WTC11 (cell line): ENCODE measurements at regions not wholly inside any gene's neighbourhood (a gene's known extent, or its start where the extent isn't known, plus 50 kb on each side); places are given as distances from the start of the nearest gene placed in this dataset.

ENCODE experiments used
- ATAC-seq: fragments of 200-7000 bp; cut with Tn5 transposase; 2 replicates; pipeline ENCODE4 v1.10.0; 2021; ENCODE audit warnings: mild to moderate bottlenecking, moderate library complexity
- CTCF ChIA-PET: fragments of 300-600 bp; sonication (Branson Sonifier 250); formaldehyde crosslinking; loops from one replicate; lab custom pipeline; 2021; ENCODE audit warnings: antibody characterized with exemption; lab: Charles Lee
- POLR2A ChIA-PET: fragments of 350-600 bp; sonication (Branson Sonifier 250); formaldehyde crosslinking; loops from one replicate; lab custom pipeline; 2021; ENCODE audit warnings: antibody characterized with exemption; lab: Charles Lee
- DNase-seq: peaks from one replicate; pipeline ENCODE4 v3.0.0; 2021; ENCODE audit warnings: low spot score
- H3K27ac Mint-ChIP-seq: 2 replicates; pipeline ENCODE4 v1.8.0; 2021; ENCODE audit warnings: mixed read lengths
- H3K27me3 Mint-ChIP-seq: 2 replicates; pipeline ENCODE4 v1.8.0; 2021; ENCODE audit warnings: low read depth, mild to moderate bottlenecking, moderate library complexity, mixed read lengths
- H3K36me3 Mint-ChIP-seq: 2 replicates; pipeline ENCODE4 v1.8.0; 2021; ENCODE audit warnings: mixed read lengths
- H3K4me1 Mint-ChIP-seq: 2 replicates; pipeline ENCODE4 v1.8.0; 2022; ENCODE audit warnings: mixed read lengths
- H3K4me3 Mint-ChIP-seq: 2 replicates; pipeline ENCODE4 v1.8.0; 2021; ENCODE audit warnings: mild to moderate bottlenecking, moderate library complexity, mixed read lengths
- H3K9me3 Mint-ChIP-seq: 2 replicates; pipeline ENCODE4 v1.8.0; 2021; ENCODE audit warnings: mixed read lengths
- ATF2 ChIP-seq: sonication (generic); formaldehyde crosslinking; IDR thresholded peaks from 2 replicates; pipeline ENCODE4 v1.8.1; 2022; ENCODE audit warnings: low read depth, missing genetic modification reagents, borderline replicate concordance
- ELF4 ChIP-seq: sonication (generic); formaldehyde crosslinking; IDR thresholded peaks from 2 replicates; pipeline ENCODE4 v1.8.1; 2022; ENCODE audit warnings: low read depth, mild to moderate bottlenecking, moderate library complexity, missing genetic modification reagents
- FOXK1 ChIP-seq: sonication (generic); formaldehyde crosslinking; IDR thresholded peaks from 2 replicates; pipeline ENCODE4 v1.8.0; 2022; ENCODE audit warnings: mild to moderate bottlenecking, moderate library complexity, missing genetic modification reagents
- GTF2I ChIP-seq: fragments of 250-450 bp; sonication (Bioruptor Pico); conservative IDR thresholded peaks from 2 replicates; pipeline ENCODE4 v1.4.0; 2021; ENCODE audit warnings: mild to moderate bottlenecking
- JUN ChIP-seq: sonication (generic); formaldehyde crosslinking; IDR thresholded peaks from 2 replicates; pipeline ENCODE4 v1.8.0; 2023; ENCODE audit warnings: mild to moderate bottlenecking, missing genetic modification reagents
- NR2C2 ChIP-seq: sonication (generic); formaldehyde crosslinking; IDR thresholded peaks from 2 replicates; pipeline ENCODE4 v1.8.0; 2022; ENCODE audit warnings: mild to moderate bottlenecking, missing genetic modification reagents
- PRRX2 ChIP-seq: fragments of 250-450 bp; sonication (Bioruptor Pico); IDR thresholded peaks from 2 replicates; pipeline ENCODE4 v1.8.0; 2021; ENCODE audit warnings: mild to moderate bottlenecking
- RORB ChIP-seq: fragments of 250-450 bp; sonication (Bioruptor Pico); IDR thresholded peaks from 2 replicates; pipeline ENCODE4 v1.9.0; 2021; ENCODE audit warnings: mild to moderate bottlenecking
- SMAD3 ChIP-seq: sonication (generic); formaldehyde crosslinking; IDR thresholded peaks from 2 replicates; pipeline ENCODE4 v1.8.0; 2022; ENCODE audit warnings: missing genetic modification reagents, mild to moderate bottlenecking, borderline replicate concordance
- TCF7 ChIP-seq: sonication (generic); formaldehyde crosslinking; IDR thresholded peaks from 2 replicates; pipeline ENCODE4 v1.8.0; 2022; ENCODE audit warnings: mild to moderate bottlenecking, low read depth, missing genetic modification reagents, moderate library complexity
- USF1 ChIP-seq: sonication (generic); formaldehyde crosslinking; IDR thresholded peaks from 2 replicates; pipeline ENCODE4 v1.8.0; 2022; ENCODE audit warnings: mild to moderate bottlenecking, missing genetic modification reagents
- ZBTB43 ChIP-seq: sonication (generic); formaldehyde crosslinking; IDR thresholded peaks from 2 replicates; pipeline ENCODE4 v1.8.1; 2023; ENCODE audit warnings: mild to moderate bottlenecking, missing genetic modification reagents
- ZNF263 ChIP-seq: sonication (generic); formaldehyde crosslinking; IDR thresholded peaks from 2 replicates; pipeline ENCODE4 v1.8.1; 2022; ENCODE audit warnings: low read depth, mild to moderate bottlenecking, moderate library complexity, missing genetic modification reagents
- TF ChIP-seq, protein P1 (sequence below): sonication (generic); formaldehyde crosslinking; IDR thresholded peaks from 2 replicates; pipeline ENCODE4 v1.8.0; 2022; ENCODE audit warnings: mild to moderate bottlenecking, missing genetic modification reagents
- TF ChIP-seq, protein P2 (sequence below): sonication (generic); formaldehyde crosslinking; IDR thresholded peaks from 2 replicates; pipeline ENCODE4 v1.8.1; 2023; ENCODE audit warnings: mild to moderate bottlenecking, missing genetic modification reagents, moderate library complexity
- TF ChIP-seq, protein P3 (sequence below): fragments of 250-450 bp; sonication (Bioruptor Pico); IDR thresholded peaks from 2 replicates; pipeline ENCODE4 v1.9.0; 2021; ENCODE audit warnings: moderate library complexity, mild to moderate bottlenecking, inconsistent platforms, borderline replicate concordance
- TF ChIP-seq, protein P4 (sequence below): sonication (generic); formaldehyde crosslinking; IDR thresholded peaks from 2 replicates; pipeline ENCODE4 v1.8.1; 2023; ENCODE audit warnings: mild to moderate bottlenecking, moderate library complexity, missing genetic modification reagents

DNA sequence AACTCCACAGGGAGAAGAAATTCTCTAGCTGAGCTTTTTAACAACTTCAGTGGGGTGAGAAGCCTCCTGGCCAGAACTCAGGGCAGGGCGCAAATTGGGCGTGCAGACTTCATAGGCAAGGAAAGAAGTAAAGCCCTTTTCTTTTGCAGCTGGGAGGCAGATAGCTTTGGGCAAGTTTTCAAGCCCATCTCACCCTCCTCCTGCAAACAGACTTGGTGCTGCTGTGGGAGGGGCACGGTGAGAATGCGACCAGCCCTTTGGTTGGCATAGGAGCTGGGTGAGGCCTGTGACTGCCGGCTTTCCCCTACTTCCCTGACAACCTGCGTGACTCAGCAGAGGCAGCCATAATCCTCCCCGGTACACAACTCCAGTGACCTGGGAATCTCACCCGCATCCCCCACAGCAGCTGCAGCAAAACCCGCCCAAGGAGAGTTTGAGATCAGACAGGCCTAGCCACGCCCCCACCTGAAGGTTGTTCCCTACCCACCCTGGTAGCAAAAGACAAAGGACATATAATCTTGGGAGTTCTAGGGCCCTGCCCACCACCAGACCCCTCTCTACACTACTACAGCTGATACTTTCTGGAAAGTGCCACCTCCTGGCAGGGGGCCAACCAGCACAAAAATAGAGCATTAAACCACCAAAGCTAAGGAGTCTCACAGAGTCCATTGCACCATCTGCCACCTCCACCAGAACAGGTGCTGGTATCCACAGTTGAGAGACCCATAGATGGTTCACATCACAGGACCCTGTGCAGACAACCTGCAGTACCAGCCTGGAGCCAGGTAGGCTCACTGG is 195.5 kb upstream of the CCL2 start:
- peaks cover 42% of the 10 kb centered on the region for H3K9me3 Mint-ChIP-seq
- no peak overlapping the region for H3K4me3 Mint-ChIP-seq
- H3K27me3 Mint-ChIP-seq: peaks cover 13% of the 10 kb centered on the region
- peaks cover 21% of the 10 kb centered on the region for H3K36me3 Mint-ChIP-seq
- TF ChIP-seq JUN (CRISPR knock-in tag) (no peak), TCF7 (CRISPR knock-in tag) (no peak), RORB (no peak), FOXK1 (no peak), SMAD3 (no peak), GTF2I (CRISPR knock-in tag) (no peak), NR2C2 (CRISPR knock-in tag) (no peak), ELF4 (no peak), ATF2 (CRISPR knock-in tag) (no peak), PRRX2 (CRISPR knock-in tag) (no peak), ZBTB43 (CRISPR knock-in tag) (no peak)
- TF ChIP-seq, protein P1, sequence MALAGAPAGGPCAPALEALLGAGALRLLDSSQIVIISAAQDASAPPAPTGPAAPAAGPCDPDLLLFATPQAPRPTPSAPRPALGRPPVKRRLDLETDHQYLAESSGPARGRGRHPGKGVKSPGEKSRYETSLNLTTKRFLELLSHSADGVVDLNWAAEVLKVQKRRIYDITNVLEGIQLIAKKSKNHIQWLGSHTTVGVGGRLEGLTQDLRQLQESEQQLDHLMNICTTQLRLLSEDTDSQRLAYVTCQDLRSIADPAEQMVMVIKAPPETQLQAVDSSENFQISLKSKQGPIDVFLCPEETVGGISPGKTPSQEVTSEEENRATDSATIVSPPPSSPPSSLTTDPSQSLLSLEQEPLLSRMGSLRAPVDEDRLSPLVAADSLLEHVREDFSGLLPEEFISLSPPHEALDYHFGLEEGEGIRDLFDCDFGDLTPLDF: no peak
- TF ChIP-seq, protein P2, sequence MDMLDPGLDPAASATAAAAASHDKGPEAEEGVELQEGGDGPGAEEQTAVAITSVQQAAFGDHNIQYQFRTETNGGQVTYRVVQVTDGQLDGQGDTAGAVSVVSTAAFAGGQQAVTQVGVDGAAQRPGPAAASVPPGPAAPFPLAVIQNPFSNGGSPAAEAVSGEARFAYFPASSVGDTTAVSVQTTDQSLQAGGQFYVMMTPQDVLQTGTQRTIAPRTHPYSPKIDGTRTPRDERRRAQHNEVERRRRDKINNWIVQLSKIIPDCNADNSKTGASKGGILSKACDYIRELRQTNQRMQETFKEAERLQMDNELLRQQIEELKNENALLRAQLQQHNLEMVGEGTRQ (CRISPR knock-in tag): no peak
- TF ChIP-seq, protein P3, sequence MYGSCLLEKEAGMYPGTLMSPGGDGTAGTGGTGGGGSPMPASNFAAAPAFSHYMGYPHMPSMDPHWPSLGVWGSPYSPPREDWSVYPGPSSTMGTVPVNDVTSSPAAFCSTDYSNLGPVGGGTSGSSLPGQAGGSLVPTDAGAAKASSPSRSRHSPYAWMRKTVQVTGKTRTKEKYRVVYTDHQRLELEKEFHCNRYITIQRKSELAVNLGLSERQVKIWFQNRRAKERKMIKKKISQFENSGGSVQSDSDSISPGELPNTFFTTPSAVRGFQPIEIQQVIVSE (CRISPR knock-in tag): no peak
- TF ChIP-seq, protein P4, sequence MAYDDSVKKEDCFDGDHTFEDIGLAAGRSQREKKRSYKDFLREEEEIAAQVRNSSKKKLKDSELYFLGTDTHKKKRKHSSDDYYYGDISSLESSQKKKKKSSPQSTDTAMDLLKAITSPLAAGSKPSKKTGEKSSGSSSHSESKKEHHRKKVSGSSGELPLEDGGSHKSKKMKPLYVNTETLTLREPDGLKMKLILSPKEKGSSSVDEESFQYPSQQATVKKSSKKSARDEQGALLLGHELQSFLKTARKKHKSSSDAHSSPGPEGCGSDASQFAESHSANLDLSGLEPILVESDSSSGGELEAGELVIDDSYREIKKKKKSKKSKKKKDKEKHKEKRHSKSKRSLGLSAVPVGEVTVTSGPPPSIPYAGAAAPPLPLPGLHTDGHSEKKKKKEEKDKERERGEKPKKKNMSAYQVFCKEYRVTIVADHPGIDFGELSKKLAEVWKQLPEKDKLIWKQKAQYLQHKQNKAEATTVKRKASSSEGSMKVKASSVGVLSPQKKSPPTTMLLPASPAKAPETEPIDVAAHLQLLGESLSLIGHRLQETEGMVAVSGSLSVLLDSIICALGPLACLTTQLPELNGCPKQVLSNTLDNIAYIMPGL: no peak
- TF ChIP-seq, all 79 proteins: peak for 0
- H3K27ac Mint-ChIP-seq: no peak overlapping the region
- peaks cover 10% of the 10 kb centered on the region for H3K4me1 Mint-ChIP-seq
- ChIA-PET POLR2A (no interaction called here), CTCF (no interaction called here)
- DNase-seq (no peak), ATAC-seq (no peak)

- ATAC-seq: no peak
- no peak overlapping the region for H3K4me3 Mint-ChIP-seq
- TF ChIP-seq ZNF263 (no peak), USF1 (CRISPR knock-in tag) (no peak)
- TF ChIP-seq, protein P2 (CRISPR knock-in tag): no peak
- ChIA-PET POLR2A (no interaction called here), CTCF (interaction anchor here (1.0 kb wide), 1 partner anchor 80 kb away, joined by 3 read pairs; no protein-coding TSS in a partner anchor)
- no peak overlapping the region for H3K27ac Mint-ChIP-seq
- no peaks in the 10 kb centered on the region for H3K27me3 Mint-ChIP-seq
- H3K36me3 Mint-ChIP-seq: peaks cover under 1% of the 10 kb centered on the region; the same call in 1 of the 2 replicates
- no peak for DNase-seq
- no peaks in the 10 kb centered on the region for H3K4me1 Mint-ChIP-seq
- H3K9me3 Mint-ChIP-seq: peaks cover 22% of the 10 kb centered on the region
These were observed 188.6 kb upstream of the CCL2 start for GRCh38 chr17:34066528-34066927.
